ACHN (cell line): ENCODE measurements at regions not wholly inside any gene's neighbourhood (a gene's known extent, or its start where the extent isn't known, plus 50 kb on each side); places are given as distances from the start of the nearest gene placed in this dataset.
"Not testable (repeated sequence)": the region's sequence is repeated elsewhere in the genome, so short reads cannot be mapped to it uniquely, and the experiment has no call there.

ENCODE experiments used
- DNase-seq: peaks from one replicate; pipeline ENCODE4 v3.0.0-alpha.2; 2015
- in situ Hi-C: cut with HindIII; loops from 2 replicates; pipeline ENCODE4 v1.10.0; 2017; ENCODE audit warnings: low sequenced_read_pairs, low pct_ligation_motif_present, low pct_unique_long_range_greater_than_20kb

DNA sequence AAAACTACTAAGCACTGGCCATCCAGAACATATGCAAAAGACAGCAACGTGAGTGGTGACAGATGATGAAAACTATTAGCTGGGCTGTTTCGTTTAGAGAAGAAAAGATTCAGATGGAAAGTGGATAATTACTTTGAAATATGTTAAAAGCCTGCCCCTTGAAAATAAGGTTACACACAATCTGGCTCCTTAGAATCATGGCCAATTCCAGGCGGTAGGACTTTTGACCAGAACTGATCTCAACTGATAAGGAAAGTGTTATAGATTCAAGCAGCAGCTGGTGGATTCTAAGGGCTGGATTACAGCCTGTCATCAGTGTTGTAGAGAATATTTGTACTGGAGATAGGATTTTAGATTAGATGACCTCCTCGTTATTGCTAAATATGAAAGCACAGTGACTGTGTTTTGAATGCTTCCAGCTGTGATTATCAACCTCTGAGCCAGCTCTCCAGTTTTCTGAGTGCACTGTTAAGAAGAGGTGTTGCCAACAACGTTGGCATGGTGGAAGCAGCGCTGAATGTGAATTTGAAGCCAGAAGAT lies 75.1 kb downstream of the KBTBD2 start:
- in situ Hi-C loops, DNase-seq: not testable (repeated sequence)

DNA sequence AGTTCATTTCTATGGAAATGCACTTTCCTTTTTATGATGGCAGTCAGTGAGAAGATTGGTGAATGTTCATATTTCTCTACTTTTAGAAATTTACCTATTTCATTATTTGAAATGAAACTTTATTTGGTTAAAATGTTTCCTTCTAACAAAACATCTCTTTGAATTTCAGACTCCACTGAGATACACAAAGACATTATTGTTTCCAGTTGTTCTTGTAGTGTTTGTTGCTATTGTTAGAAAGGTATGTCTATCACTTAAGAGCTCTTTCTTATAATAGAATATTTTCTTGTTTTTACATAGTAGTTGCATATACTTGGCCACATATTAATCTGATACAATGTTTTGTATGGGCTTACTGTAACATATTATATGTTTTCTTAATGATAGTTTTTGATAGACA lies 76.8 kb downstream of the KBTBD2 start:
- DNase-seq, in situ Hi-C loops: not testable (repeated sequence)

DNA sequence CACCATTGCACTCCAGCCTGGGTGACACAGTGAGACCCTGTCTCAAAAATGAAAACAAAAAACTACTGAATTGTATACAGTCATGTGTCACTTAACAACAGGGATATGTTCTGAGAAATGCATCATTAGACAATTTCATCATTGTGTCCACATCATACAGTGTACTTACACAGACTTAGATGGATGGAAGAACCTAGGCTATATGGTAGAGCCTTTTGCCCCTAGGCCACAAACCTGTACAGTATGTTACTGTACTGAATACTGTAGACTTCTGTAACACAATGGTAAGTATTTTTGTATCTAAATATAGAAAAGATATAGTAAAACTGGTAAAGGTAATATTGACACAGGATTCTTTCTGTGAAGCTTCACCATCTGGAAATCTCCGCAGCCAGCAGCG lies 81.7 kb downstream of the KBTBD2 start:
- in situ Hi-C loops: no loop called here
- DNase-seq: no peak

DNA sequence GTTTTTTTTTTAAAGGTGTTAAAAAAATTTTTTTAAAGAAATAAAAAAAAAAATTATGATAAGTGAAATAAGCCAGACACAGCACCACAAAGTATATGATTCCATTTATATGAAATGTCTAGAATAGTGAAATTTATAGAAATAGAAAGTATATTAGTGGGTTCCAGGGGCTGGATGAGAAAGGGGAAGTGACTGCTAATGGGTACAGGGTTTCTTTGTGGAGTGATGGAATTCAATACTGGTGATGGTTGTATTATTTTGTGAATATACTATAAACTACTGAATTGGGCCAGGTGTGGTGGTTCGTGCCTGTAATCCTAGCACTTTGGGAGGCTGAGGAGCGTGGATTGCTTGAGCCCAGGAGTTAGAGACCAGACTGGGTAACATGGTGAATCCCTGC lies 82.2 kb downstream of the KBTBD2 start:
- no peak for DNase-seq
- in situ Hi-C loops: no loop called here

DNA sequence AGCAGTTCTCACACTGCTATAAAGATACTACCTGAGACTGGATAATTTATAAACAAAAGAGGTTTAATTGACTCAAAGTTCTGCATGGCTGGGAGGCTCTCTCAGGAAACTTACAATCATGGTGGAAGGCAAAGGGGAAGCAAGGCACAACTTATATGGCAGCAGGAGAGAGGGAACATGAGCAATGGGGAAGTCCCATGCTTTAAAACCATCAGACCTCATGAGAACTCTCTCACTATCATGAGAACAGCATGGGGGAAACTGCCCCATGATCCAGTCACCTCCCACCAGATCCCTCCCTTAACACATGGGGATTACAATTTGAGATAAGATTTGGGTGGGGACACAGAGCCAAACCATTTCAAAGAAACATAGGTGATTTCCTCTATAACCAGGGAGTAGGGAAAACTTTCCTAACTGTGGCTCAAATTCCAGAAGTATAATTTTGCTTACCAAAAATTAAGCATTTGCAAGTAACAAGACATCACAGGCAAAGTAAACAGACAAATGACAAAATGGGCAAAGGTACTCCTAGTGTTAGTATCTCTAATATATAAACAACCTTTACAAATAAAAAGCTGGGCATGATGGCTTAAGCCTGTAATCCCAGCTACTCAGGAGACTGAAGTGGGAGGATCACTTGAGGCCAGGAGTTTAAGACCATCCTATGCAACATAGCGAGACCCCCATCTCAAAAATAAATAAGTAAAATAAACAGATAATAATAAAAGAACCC lies 88.0 kb downstream of the KBTBD2 start:
- in situ Hi-C loops: no loop called here
- no peak for DNase-seq

DNA sequence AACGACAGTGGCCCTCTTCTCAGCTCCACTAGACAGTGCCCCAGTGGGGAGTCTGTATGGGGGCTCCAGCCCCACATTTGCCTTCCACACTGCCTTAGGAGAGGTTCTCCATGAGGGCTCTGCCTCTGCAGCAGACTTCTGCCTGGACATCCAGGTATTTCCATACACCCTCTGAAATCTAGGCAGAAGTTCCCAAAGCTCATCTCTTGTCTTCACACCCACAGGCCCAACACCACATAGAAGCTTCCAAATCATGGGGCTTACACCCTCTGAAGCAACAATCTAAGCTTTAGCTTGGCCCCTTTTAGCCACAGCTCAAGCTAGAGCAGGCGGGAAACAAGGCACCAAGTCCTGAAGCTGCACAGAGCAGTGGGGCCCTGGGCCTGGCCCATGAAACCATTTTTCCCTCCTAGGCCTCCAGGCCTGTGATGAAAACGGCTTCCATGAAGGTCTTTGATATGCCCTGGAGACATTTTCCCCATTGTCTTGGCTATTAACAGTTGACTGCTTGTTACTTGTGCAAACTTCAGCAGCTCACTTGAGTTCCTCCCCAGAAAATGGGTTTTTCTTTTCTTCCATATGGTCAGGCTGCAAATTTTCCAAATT lies 89.2 kb downstream of the KBTBD2 start:
- no peak for DNase-seq
- in situ Hi-C loops: no loop called here

DNA sequence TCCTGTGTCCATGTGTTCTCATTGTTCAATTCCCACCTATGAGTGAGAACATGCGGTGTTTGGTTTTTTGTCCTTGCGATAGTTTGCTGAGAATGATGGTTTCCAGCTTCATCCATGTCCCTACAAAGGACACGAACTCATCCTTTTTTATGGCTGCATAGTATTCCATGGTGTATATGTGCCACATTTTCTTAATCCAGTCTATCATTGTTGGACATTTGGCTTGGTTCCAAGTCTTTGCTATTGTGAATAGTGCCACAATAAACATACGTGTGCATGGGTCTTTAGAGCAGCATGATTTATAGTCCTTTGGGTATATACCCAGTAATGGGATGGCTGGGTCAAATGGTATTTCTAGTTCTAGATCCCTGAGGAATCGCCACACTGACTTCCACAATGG lies 98.5 kb downstream of the KBTBD2 start:
- in situ Hi-C loops, DNase-seq: not testable (repeated sequence)

DNA sequence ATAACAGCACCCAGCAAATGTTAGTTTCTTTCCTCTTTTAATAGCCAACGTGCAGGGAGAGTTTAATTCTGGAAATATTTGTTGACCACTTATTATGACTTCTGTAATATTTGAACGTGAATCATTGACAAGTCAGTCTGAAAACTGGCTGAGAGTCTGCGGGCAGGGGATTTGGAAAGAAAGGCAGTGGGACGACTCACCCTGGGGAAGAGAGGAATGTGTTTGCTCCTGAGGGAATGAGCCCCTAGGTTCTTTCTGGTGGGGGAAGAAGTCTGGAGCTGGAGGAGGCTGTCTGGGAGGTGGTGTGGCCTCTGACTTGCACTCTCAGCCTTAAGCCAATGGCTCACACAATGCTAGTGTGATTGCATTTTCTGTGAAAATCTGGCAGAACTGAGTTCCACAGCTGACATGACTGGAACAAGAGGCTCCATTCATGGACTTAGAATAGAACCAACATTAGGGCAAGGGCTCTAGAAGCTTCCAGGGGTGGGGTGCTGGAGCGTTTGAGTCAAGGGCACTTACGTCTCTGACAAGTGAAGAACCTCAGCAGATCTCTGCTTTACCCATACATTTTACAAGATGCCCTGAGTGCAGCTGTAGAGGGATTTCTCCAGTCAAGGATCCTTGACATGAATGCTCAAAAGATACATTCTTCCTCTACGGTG lies 100.7 kb downstream of the KBTBD2 start:
- peak; percentile 71 for DNase-seq
- in situ Hi-C loops: not testable (repeated sequence)

DNA sequence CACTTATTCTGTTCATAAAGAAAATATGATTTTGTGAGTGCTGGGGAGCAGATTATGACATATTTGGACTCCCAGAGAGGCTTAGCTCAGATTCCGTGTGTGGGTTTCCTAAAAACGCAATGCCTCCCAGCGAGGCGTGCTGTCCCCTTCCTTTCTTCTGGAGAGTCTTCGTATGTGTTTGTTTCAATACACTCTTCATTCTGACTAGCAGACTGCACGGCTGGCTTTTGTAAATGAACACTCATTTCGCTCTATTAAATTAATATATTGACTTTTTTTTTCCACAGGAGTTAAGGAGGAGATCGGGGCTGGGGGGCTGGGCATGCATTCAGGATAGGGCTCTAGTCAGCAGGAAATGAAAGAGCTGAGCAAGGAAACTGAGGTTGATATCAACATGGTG lies 102.3 kb downstream of the KBTBD2 start:
- DNase-seq, in situ Hi-C loops: not testable (repeated sequence)

DNA sequence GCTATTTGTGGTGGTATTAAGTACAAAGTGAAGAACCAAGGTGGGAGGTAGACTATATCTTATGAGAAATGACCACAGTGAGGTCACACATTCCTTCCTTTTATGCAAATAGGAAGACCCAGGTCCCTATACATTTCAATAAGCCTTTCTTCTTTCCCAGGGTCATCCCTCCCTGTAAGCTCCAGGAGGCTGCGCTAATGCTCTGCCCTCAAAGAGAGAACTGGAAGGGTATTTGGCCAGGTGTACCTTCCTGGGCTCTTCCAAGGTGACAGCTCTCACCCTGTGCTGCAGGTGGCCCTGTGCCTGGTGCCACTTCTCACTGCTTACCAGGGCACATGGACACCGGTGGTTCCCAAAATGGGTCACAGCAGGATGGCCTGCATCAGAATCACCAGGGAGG lies 103.4 kb downstream of the KBTBD2 start:
- DNase-seq, in situ Hi-C loops: not testable (repeated sequence)

DNA sequence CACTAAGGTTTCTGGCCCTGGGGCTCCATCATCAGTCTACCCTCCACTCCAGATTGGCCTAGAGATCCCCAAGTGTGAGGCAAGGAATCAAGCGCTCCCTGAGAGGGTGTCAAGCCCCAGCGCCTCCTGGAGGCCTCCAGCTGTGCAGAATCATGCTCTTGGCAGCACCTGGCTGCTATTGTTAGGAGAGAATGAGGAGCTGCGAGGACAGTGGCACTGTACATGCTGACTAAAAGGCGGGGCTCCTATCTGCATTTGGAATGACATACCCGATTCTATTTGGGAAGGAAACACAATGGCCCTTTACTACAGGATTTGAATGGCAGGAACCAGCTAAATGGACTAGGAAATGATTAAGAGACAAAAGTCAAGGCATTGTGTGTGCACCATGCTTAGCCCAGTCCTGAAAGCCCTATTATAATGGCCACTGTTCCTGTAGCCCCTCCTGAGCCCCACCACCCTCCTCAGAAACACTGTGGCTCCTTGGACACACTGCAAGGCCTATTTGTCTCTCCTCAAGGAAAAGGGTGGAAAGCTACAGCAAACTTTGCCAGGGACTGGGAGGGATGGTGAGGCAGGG lies 106.1 kb downstream of the KBTBD2 start:
- DNase-seq, in situ Hi-C loops: not testable (repeated sequence)

DNA sequence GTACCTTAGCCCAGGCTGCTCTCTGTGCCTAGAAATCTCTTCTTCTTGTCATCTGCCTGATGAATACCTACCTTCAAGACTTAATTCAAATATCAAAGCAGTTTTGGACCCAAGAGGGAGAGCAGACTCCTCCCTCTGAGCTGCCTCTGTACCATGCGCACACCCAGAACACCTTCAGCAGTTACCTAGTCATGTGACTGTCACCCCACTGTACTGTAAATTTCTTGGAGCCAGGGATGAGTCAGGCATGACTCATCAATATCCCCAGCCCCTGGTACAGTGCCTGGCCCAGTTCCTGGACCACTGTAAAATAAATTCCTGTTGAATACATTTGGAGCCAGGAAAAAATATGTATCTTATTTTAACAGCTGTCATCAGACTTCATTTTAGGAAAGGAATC lies 111.7 kb downstream of the KBTBD2 start:
- in situ Hi-C loops, DNase-seq: not testable (repeated sequence)

DNA sequence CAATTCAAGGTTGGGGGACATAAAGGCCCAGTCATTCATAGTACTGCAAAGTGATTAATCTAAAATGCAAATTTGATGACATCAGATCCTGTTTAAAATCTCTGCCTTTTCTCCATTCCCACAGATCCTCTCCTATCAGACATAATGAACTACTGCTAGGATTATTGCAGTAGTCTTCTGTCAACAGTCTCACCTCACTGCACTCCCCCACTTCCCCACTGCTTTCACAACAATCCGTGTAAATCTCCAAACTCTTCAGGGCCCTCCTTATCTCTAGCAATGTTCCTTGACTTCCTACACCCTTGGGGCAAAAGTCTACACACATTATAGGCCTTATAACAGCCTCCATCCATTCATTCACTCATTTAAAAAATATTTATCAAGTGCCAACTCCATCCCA lies 112.4 kb downstream of the KBTBD2 start:
- in situ Hi-C loops: no loop called here
- no peak for DNase-seq

DNA sequence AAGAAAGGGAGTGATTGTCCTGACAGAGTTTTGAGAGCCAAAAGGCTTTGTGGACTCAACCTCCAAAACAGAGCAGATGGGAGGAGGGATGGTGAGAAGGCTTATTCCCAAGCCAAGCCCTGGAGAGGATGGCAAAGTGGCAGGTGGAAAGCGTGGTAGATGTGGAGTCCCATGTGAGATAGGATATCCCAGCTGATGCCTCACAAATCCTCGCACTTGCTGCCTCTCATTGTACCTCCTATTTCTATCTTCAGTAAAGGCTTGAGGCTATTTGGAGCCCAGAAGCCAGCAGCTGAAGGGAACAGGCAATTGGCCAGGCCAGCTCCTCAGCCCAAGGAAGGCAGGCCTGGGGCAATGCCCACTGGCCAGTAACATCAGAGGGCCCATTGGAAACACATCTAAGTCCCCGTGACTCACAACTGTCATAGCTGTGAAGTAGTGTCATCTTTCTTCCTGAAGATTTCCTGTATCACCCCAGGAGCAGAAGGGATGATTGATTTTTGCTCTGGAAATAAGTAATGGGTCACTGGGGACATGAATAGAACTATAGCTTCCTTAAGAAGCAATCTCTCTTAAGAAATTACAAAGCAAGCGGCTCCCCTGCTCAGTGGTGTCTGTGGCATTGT lies 114.4 kb downstream of the KBTBD2 start:
- in situ Hi-C loops: not testable (repeated sequence)

DNA sequence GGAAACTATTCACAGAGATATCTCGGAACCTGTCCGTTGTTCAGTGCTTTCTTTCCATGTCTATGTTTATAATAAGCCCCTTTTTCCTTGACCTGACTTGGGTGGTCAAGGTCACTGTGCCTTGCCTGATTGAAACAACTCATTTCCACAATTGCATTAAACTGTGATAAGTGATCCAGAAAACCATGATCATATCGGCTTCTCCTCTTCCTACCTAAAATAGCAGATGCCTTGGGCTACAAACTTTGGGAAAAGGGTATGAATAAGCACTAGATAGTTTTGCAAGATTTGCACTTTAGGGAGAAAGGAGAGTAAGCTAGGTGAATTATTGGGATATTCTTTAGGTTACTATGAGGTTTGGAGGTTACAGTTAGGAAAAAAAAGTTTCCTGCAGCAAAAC lies 115.2 kb downstream of the KBTBD2 start:
- DNase-seq, in situ Hi-C loops: not testable (repeated sequence)

More for the DNA sequence above, 114.4 kb downstream of the KBTBD2 start:
- DNase-seq: peak; percentile 13

DNA sequence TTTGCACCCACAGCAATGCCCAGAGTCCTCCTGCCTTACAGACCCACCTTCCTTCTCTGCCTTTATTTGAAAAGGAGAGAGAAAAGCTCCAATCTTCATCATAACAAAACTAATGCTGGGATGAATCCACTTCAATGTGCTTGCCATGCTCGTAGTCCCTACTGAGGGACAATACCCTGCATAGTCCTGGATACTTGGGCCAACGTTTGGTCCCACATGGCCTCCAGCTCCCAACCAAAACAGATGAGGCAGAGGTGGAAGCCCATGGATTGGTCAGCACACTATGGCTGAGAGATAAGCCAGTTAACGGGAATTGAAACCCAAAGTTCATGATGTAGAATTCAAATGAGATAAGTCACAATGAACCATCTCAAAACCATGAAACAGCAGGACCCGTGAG lies 115.8 kb downstream of the KBTBD2 start:
- in situ Hi-C loops, DNase-seq: not testable (repeated sequence)

DNA sequence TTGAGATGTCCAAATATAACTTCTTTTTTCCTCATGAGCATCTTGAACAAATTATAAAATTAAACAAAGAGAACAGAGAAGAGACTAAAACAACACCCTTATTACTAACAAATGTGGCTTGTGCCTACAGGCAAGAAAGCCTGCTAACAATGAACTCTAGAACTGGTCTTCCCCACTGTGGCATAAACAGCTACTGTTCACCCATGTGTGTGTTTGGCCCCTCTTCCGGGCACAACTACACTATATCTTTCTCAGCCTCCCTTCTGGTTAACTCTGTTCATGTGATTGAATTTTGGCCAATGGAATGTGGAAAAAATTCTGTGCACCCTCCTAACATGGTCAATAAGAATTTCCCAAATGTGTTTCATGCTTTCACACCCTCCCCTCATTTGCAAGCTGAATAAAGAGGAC lies 117.0 kb downstream of the KBTBD2 start:
- no peak for DNase-seq
- in situ Hi-C loops: no loop called here

DNA sequence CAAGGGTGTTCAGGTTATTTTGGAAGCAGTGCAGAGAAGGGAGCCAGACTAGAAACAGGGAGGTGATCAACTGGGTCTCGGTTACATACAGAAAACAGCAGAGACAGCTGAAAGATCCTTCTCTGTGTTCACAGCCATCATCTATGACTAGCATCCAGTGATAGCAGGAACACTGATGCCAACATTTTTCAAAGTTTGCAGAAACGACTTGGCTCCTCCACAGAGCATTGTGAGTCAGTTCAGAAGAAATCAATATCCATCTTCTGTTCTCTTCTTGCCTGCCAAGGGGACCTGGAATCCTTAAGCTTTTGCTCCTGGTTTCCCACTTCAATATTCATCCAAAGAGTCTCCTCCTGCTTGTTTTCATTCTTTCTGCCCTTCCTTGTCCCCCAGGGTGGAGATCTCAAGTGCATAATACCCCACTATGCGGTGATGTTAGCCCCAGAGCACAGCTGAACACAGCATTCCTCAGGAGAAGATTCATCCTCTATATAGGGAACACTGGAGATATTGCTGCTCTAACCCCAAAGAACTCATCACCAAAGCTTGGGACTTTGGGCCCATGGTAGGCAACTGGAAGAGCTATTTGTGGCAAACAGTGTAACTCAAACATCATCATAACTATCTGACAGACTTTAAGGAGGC lies 122.6 kb downstream of the KBTBD2 start:
- in situ Hi-C loops, DNase-seq: not testable (repeated sequence)
